ENCODE measurements at regions not wholly inside any gene's neighbourhood (a gene's known extent, or its start where the extent isn't known, plus 50 kb on each side); places are given as distances from the start of the nearest gene placed in this dataset.

DNA sequence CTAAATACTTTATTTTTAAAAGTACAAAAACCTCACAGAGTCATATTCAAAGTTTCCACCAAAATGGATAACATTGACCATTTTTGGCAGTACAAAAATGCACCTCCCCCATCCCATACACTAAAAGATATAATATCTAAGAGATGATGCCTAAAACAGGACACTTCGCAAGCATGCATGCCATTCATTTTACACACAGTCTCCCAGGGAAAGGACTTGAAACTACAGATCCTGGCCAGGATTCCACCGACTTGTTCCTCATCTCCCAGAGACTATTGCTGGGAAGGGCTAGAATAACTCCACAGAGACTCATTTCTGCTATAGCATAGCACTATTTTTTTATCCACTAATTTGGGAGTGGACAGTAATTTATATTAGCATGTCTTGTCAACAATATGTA lies 81.7 kb downstream of the MTNR1B start:
- WGBS, 2 donors (ENCODE audit: low coverage in 1 of 2), result 73 to 81% methylated on average over 2 of the region's 2 CpGs
- no peak for DNase-seq
- Histone ChIP-seq H3K27ac (no peak overlapping the region), H3K27me3 (no peaks in the 10 kb centered on the region), H3K9me3 (no peaks in the 10 kb centered on the region), H3K36me3 (no peaks in the 10 kb centered on the region), H3K4me3 (no peak overlapping the region), H3K4me1 (no peaks in the 10 kb centered on the region)
- no peak for TF ChIP-seq EP300 (IDR thresholded peaks at IDR 0.05; ENCODE audit: low read depth)
- TF ChIP-seq CTCF (IDR thresholded peaks at IDR 0.05), result no peak
- no peak for TF ChIP-seq POLR2A (IDR thresholded peaks at IDR 0.05)
- no peak for TF ChIP-seq POLR2AphosphoS5 (IDR thresholded peaks at IDR 0.05)
- intact Hi-C loops (cut with DNase I; ENCODE audit: low total_unique reads), result loop anchor here (10.0 kb wide), 1 partner anchor 344 kb away; no protein-coding TSS in a partner anchor
- in situ Hi-C loops (cut with MboI; ENCODE audit: low pct_ligation_motif_present in 1 of 4, low pct_unique_long_range_greater_than_20kb in 1 of 4, low sequenced_read_pairs in 3 of 4), result no loop called here

- Histone ChIP-seq H3K4me3 (no peak overlapping the region), H3K27me3 (no peaks in the 10 kb centered on the region), H3K36me3 (no peaks in the 10 kb centered on the region), H3K9me3 (no peaks in the 10 kb centered on the region), H3K4me1 (no peaks in the 10 kb centered on the region), H3K27ac (no peak overlapping the region)
- in situ Hi-C loops (cut with MboI; ENCODE audit: low pct_ligation_motif_present in 1 of 4, low pct_unique_long_range_greater_than_20kb in 1 of 4, low sequenced_read_pairs in 3 of 4) (no loop called here), intact Hi-C loops (cut with DNase I; ENCODE audit: low total_unique reads) (loop anchor here (10.0 kb wide), 1 partner anchor 341 kb away; no protein-coding TSS in a partner anchor)
- no peak for TF ChIP-seq EP300 (IDR thresholded peaks at IDR 0.05; ENCODE audit: low read depth)
- DNase-seq, result no peak
- 74 to 90% methylated on average over 2 of the region's 2 CpGs for WGBS, 2 donors (ENCODE audit: low coverage in 1 of 2)
Measured at GRCh38 chr11:93053864-93054263, 84.4 kb downstream of the MTNR1B start.

DNA sequence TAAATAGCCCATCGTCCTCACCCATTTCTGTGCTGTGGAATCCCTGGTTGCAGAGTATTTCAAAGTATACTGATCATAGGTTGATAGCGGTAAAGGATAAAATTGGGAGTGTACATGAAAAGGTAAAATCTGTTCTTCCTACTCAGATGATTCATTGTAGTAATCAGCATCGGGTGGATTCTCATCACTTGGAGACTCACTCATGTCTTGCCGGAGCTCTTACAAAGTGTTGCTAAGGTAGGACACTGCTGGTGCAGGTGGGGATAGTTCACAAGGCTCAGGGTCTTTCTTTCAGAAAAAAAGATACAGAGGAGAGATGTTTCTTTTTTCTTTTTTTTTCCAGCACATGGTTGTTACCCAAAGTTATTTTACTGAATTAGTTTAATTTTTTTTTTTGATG lies 84.8 kb downstream of the MTNR1B start:
- no peak overlapping the region for H3K27ac ChIP-seq
- TF ChIP-seq EP300 (IDR thresholded peaks at IDR 0.05; ENCODE audit: low read depth), result no peak
- TF ChIP-seq POLR2AphosphoS5 (IDR thresholded peaks at IDR 0.05), result no peak
- no peak for TF ChIP-seq CTCF (IDR thresholded peaks at IDR 0.05)
- TF ChIP-seq POLR2A (IDR thresholded peaks at IDR 0.05), result no peak
- H3K4me1 ChIP-seq, result no peaks in the 10 kb centered on the region
- intact Hi-C loops (cut with DNase I; ENCODE audit: low total_unique reads) (loop anchor here (10.0 kb wide), 1 partner anchor 341 kb away; no protein-coding TSS in a partner anchor), in situ Hi-C loops (cut with MboI; ENCODE audit: low pct_ligation_motif_present in 1 of 4, low pct_unique_long_range_greater_than_20kb in 1 of 4, low sequenced_read_pairs in 3 of 4) (no loop called here)
- 88 to 96% methylated on average over 4 of the region's 4 CpGs for WGBS, 2 donors (ENCODE audit: low coverage in 1 of 2)
- no peaks in the 10 kb centered on the region for H3K9me3 ChIP-seq
- no peaks in the 10 kb centered on the region for H3K36me3 ChIP-seq
- H3K4me3 ChIP-seq, result no peak overlapping the region
- DNase-seq, result no peak
- H3K27me3 ChIP-seq, result no peaks in the 10 kb centered on the region

DNA sequence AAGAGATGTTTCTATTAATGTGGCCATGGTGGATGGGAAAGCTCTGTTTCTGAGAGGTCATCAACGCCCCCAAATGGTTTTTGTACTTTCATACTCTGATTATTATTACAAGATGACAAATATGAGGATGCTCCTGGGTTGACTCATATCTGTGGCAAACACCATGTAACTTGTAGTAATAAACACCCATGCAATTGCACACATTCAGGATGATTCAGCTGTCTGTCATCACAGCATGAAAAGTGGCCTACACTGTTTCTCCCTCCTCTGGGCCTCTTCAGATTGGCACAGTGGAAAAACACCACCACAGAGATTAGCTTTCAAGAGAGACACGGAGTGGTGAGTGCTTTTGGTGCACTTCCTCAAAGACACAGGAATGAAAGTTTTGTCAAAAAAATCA lies 85.4 kb downstream of the MTNR1B start:
- intact Hi-C loops (cut with DNase I; ENCODE audit: low total_unique reads) (loop anchor here (10.0 kb wide), 1 partner anchor 340 kb away; no protein-coding TSS in a partner anchor), in situ Hi-C loops (cut with MboI; ENCODE audit: low pct_ligation_motif_present in 1 of 4, low pct_unique_long_range_greater_than_20kb in 1 of 4, low sequenced_read_pairs in 3 of 4) (no loop called here)
- H3K4me1 ChIP-seq, result no peaks in the 10 kb centered on the region
- no peak overlapping the region for H3K27ac ChIP-seq
- H3K27me3 ChIP-seq, result no peaks in the 10 kb centered on the region
- no peak for DNase-seq
- 61 to 70% methylated on average over 2 of the region's 2 CpGs for WGBS, 2 donors (ENCODE audit: low coverage in 1 of 2)
- no peak overlapping the region for H3K4me3 ChIP-seq
- H3K36me3 ChIP-seq, result no peaks in the 10 kb centered on the region
- TF ChIP-seq CTCF (IDR thresholded peaks at IDR 0.05) (no peak), POLR2AphosphoS5 (IDR thresholded peaks at IDR 0.05) (no peak), EP300 (IDR thresholded peaks at IDR 0.05; ENCODE audit: low read depth) (no peak), POLR2A (IDR thresholded peaks at IDR 0.05) (no peak)
- H3K9me3 ChIP-seq, result no peaks in the 10 kb centered on the region
